GM12878 (cell line): ENCODE measurements at regions not wholly inside any gene's neighbourhood (a gene's known extent, or its start where the extent isn't known, plus 50 kb on each side); places are given as distances from the start of the nearest gene placed in this dataset.
A peak's percentile ranks its signal among the peaks of the same experiment; 100 is the strongest.

Experiments used
- ATAC-seq: fragments of 200-7000 bp; cut with Tn5 transposase; 3 replicates; pipeline ENCODE4 v1.9.1; 2020; ENCODE audit warnings: mild to moderate bottlenecking, moderate library complexity
- BruUV-seq: library from RNA; stranded (reverse); fragments of 400-500 nt; replicated peaks from 2 replicates; lab custom pipeline; 2021; lab: Mats Ljungman, UMichigan
- CTCF ChIA-PET: fragments of 300-600 bp; sonication (Branson Sonifier 250); formaldehyde crosslinking; extraction: SDS; loops from one replicate; lab custom pipeline; 2021; ENCODE audit warnings: inconsistent platforms; lab: Yijun Ruan, JAX
- POLR2A ChIA-PET: fragments of 350-600 bp; formaldehyde crosslinking; extraction: SDS; loops from one replicate; lab custom pipeline; 2021; ENCODE audit warnings: inconsistent platforms; lab: Charles Lee
- RAD21 ChIA-PET: fragments of 300-600 bp; sonication (Branson Sonifier 250); formaldehyde crosslinking; loops from one replicate; lab custom pipeline; 2023; ENCODE audit warnings: antibody characterized with exemption; ENCODE audit not compliant: unreplicated experiment; lab: Charles Lee
- SMC1A ChIA-PET: fragments of 300-600 bp; sonication (Branson Sonifier 250); formaldehyde crosslinking; loops from one replicate; lab custom pipeline; 2023; ENCODE audit not compliant: unreplicated experiment, uncharacterized antibody; lab: Charles Lee
- DNase-seq: peaks from one replicate; pipeline ENCODE4 v3.0.0-alpha.2; 2011; ENCODE audit warnings: low read depth, low spot score
- FAIRE-seq: peaks from 3 replicates; lab custom pipeline; 2011; peaks lifted over from hg19 to GRCh38; lab: Jason Lieb, UNC
- H2AFZ ChIP-seq: 2 replicates; pipeline ENCODE4 v1.6.0; 2011; ENCODE audit warnings: low read depth, low read length, control low read depth; ENCODE audit not compliant: control insufficient read depth
- H3K27ac ChIP-seq: 2 replicates; pipeline ENCODE4 v1.5.1; 2011; ENCODE audit warnings: control low read depth; ENCODE audit not compliant: control insufficient read depth, insufficient read depth
- H3K27me3 ChIP-seq, 2 experiments: replicated peaks in 1 of 2; 2 replicates each; pipeline versions ENCODE4 v1.6.0 to v1.6.1; 2011; ENCODE audit warnings: low read length in 1 of 2; ENCODE audit not compliant: control insufficient read depth in 2 of 2, insufficient read depth in 2 of 2
- H3K36me3 ChIP-seq, 2 experiments: 2 replicates each; pipeline ENCODE4 v1.5.1; 2011; ENCODE audit warnings: low read length in 1 of 2; ENCODE audit not compliant: control insufficient read depth in 2 of 2, insufficient read depth in 2 of 2
- H3K4me1 ChIP-seq: 2 replicates; pipeline ENCODE4 v1.6.1; 2011; ENCODE audit warnings: mild to moderate bottlenecking, low read length, moderate library complexity, mixed read lengths; ENCODE audit not compliant: control insufficient read depth, insufficient read depth
- H3K4me2 ChIP-seq: 2 replicates; pipeline ENCODE4 v1.6.0; 2011; ENCODE audit warnings: control low read depth; ENCODE audit not compliant: control insufficient read depth, insufficient read depth
- H3K4me3 ChIP-seq: fragments of 200-600 bp; sonication (generic); 2 replicates; pipeline ENCODE4 v1.5.1; 2016
- H3K79me2 ChIP-seq: 2 replicates; pipeline ENCODE4 v1.6.0; 2011; ENCODE audit warnings: low read length; ENCODE audit not compliant: control insufficient read depth, insufficient read depth
- H3K9ac ChIP-seq: 2 replicates; pipeline ENCODE4 v1.8.0; 2011; ENCODE audit warnings: low read length, control low read depth, mixed read lengths; ENCODE audit not compliant: control insufficient read depth, insufficient read depth
- H3K9me3 ChIP-seq: replicated peaks from 3 replicates; pipeline ENCODE4 v1.5.1; 2011; ENCODE audit warnings: mild to moderate bottlenecking, low read length; ENCODE audit not compliant: control insufficient read depth, insufficient read depth
- H4K20me1 ChIP-seq: 2 replicates; pipeline ENCODE4 v1.6.0; 2011; ENCODE audit not compliant: control insufficient read depth, insufficient read depth
- CBX5 ChIP-seq: sonication (generic); IDR thresholded peaks from 2 replicates; pipeline ENCODE4 v1.6.1; 2016; ENCODE audit warnings: low read depth, moderate library complexity, mild to moderate bottlenecking, inconsistent platforms
- JUNB ChIP-seq: IDR thresholded peaks from 2 replicates; pipeline ENCODE4 v1.6.1; 2016; ENCODE audit warnings: antibody characterized with exemption, mild to moderate bottlenecking
- NBN ChIP-seq: fragments of 450-650 bp; IDR thresholded peaks from 2 replicates; pipeline ENCODE4 v1.6.1; 2016
- NFYA ChIP-seq: IDR thresholded peaks from 2 replicates; pipeline ENCODE4 v1.6.1; 2011; ENCODE audit warnings: low read depth, mild to moderate bottlenecking, low read length, improper control_type of control experiment, borderline replicate concordance
- RBBP5 ChIP-seq: fragments of 200-600 bp; sonication (generic); conservative IDR thresholded peaks from 2 replicates; pipeline ENCODE4 v1.6.1; 2016
- TAF1 ChIP-seq: IDR thresholded peaks from 2 replicates; pipeline ENCODE4 v1.6.1; 2011; ENCODE audit warnings: mild to moderate bottlenecking, low read depth, low read length, borderline replicate concordance
- ZSCAN29 ChIP-seq: fragments of 450-650 bp; IDR thresholded peaks from 2 replicates; pipeline ENCODE4 v1.6.1; 2017; ENCODE audit warnings: mild to moderate bottlenecking, moderate library complexity
- WGBS: methylation state at CpG from one replicate; pipeline ENCODE4 v1.1.6; 2016; ENCODE audit warnings: low lambda C conversion rate; ENCODE audit not compliant: insufficient replicate concordance, insufficient coverage; ENCODE audit errors: missing lambda C conversion rate; 5-methylcytosine and 5-hydroxymethylcytosine counted together
- in situ Hi-C: fragments of 300-500 bp; cut with MboI; formaldehyde crosslinking; loops from 9 replicates; pipeline ENCODE4 v1.14.3; 2018; ENCODE audit warnings: mixed read lengths
- intact Hi-C: fragments of 100-400 bp; cut with micrococcal nuclease; formaldehyde crosslinking; loops from one replicate; pipeline ENCODE4 v1.14.2; 2022; ENCODE audit not compliant: unreplicated experiment
- TF ChIP-seq, protein P1 (sequence below): fragments of 450-650 bp; IDR thresholded peaks from 2 replicates; pipeline ENCODE4 v1.6.1; 2016; ENCODE audit warnings: mild to moderate bottlenecking
- TF ChIP-seq, protein P2 (sequence below): IDR thresholded peaks from 2 replicates; pipeline ENCODE4 v1.6.1; 2011; ENCODE audit warnings: borderline replicate concordance, low read depth, mild to moderate bottlenecking, moderate library complexity, low read length; ENCODE audit not compliant: insufficient read depth, poor library complexity, severe bottlenecking
- TF ChIP-seq, protein P3 (sequence below): fragments of 450-650 bp; IDR thresholded peaks from 2 replicates; pipeline ENCODE4 v1.6.1; 2017; ENCODE audit warnings: low read depth, mild to moderate bottlenecking, moderate library complexity

DNA sequence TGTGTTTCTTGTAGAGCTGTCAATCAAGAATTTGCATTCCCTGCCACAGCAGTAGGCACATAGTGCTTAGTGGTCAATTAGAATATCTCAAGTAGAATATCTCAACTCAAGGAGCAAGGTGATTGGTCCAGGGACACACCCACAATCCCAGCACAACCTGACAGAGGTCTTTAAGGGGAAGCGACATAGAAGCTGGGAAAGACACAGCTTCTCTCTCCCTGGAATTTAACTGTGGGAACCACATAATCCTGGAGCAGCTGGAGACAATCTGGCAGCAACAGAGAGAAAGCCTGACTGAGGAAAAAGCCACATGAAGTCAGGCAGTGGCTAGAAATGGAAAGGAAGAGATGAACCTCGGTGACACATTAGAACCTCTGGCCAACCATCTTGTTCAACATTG, 85.7 kb upstream of the LMO3 start:
- BruUV-seq = no TSS peak
- Histone ChIP-seq H3K27me3 (no peaks in the 10 kb centered on the region), H4K20me1 (no peaks in the 10 kb centered on the region), H3K4me2 (no peak overlapping the region), H3K4me1 (no peaks in the 10 kb centered on the region), H3K36me3 (no peaks in the 10 kb centered on the region), H3K9ac (no peak overlapping the region), H3K4me3 (no peak overlapping the region), H2AFZ (no peak overlapping the region), H3K79me2 (no peaks in the 10 kb centered on the region), H3K9me3 (no peaks in the 10 kb centered on the region)
- POLR2A ChIA-PET = no interaction called here
- SMC1A ChIA-PET = interaction anchor here (0.7 to 1.3 kb wide), 5 partner anchors 22 to 92 kb away, joined by 3 to 5 read pairs (median 4); partner anchors contain the start of gene LMO3
- FAIRE-seq (no peak), ATAC-seq (no peak), DNase-seq (no peak)
- CTCF ChIA-PET = interaction anchor here (1.2 to 1.4 kb wide), 3 partner anchors 44 to 248 kb away, joined by 3 read pairs; no protein-coding TSS in a partner anchor
- WGBS = 19% methylated on average over 2 of the region's 2 CpGs
- intact Hi-C loops = loop anchor here (2.0 kb wide), 1 partner anchor 21 kb away; no protein-coding TSS in a partner anchor
- in situ Hi-C loops = no loop called here
- TF ChIP-seq RBBP5 (no peak), NFYA (no peak), NBN (no peak)
- TF ChIP-seq, protein P1, sequence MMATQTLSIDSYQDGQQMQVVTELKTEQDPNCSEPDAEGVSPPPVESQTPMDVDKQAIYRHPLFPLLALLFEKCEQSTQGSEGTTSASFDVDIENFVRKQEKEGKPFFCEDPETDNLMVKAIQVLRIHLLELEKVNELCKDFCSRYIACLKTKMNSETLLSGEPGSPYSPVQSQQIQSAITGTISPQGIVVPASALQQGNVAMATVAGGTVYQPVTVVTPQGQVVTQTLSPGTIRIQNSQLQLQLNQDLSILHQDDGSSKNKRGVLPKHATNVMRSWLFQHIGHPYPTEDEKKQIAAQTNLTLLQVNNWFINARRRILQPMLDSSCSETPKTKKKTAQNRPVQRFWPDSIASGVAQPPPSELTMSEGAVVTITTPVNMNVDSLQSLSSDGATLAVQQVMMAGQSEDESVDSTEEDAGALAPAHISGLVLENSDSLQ = 0 out of 2 replicates have a peak, but pooled peaks have one; percentile 32
- TF ChIP-seq, all 136 proteins: peak for 1
- RAD21 ChIA-PET = no interaction called here
- H3K27ac ChIP-seq = no peak overlapping the region

DNA sequence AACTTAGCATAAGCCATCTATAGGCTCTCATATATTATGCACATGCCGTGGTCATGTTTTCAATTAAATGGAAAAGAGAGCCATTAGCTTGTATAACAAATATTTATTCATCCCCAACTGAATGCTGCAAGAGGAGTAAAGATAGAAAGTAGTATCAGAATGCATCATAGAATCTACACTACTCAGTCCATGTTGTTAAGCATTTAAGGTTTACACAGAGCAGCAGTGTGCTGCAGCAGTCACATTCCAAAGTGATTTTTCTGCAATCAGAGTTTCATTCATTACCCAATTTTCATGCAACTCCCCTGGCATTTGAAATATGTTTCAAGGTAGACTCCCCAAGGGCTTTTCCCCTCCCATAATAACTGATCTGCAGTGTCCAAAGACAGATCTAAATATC, 82.2 kb upstream of the LMO3 start:
- Histone ChIP-seq H3K79me2 (no peaks in the 10 kb centered on the region), H2AFZ (no peak overlapping the region), H3K27me3 (no peaks in the 10 kb centered on the region), H3K36me3 (no peaks in the 10 kb centered on the region), H3K9ac (no peak overlapping the region), H4K20me1 (no peaks in the 10 kb centered on the region), H3K4me3 (no peak overlapping the region), H3K27ac (no peak overlapping the region), H3K9me3 (no peaks in the 10 kb centered on the region), H3K4me2 (no peak overlapping the region), H3K4me1 (no peaks in the 10 kb centered on the region)
- ChIA-PET SMC1A (no interaction called here), RAD21 (no interaction called here), POLR2A (no interaction called here), CTCF (no interaction called here)
- no peak for ATAC-seq
- intact Hi-C loops (loop anchor here (5.0 kb wide), 1 partner anchor 76 kb away; no protein-coding TSS in a partner anchor), in situ Hi-C loops (no loop called here)
- no TSS peak for BruUV-seq
- 0% methylated on average over 1 of the region's 1 CpG for WGBS
- no peak for DNase-seq
- TF ChIP-seq, protein P2, sequence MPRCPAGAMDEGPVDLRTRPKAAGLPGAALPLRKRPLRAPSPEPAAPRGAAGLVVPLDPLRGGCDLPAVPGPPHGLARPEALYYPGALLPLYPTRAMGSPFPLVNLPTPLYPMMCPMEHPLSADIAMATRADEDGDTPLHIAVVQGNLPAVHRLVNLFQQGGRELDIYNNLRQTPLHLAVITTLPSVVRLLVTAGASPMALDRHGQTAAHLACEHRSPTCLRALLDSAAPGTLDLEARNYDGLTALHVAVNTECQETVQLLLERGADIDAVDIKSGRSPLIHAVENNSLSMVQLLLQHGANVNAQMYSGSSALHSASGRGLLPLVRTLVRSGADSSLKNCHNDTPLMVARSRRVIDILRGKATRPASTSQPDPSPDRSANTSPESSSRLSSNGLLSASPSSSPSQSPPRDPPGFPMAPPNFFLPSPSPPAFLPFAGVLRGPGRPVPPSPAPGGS = no peak
- TF ChIP-seq TAF1 (no peak), JUNB (no peak), RBBP5 (no peak), CBX5 (no peak), ZSCAN29 (no peak)
- TF ChIP-seq, protein P3, sequence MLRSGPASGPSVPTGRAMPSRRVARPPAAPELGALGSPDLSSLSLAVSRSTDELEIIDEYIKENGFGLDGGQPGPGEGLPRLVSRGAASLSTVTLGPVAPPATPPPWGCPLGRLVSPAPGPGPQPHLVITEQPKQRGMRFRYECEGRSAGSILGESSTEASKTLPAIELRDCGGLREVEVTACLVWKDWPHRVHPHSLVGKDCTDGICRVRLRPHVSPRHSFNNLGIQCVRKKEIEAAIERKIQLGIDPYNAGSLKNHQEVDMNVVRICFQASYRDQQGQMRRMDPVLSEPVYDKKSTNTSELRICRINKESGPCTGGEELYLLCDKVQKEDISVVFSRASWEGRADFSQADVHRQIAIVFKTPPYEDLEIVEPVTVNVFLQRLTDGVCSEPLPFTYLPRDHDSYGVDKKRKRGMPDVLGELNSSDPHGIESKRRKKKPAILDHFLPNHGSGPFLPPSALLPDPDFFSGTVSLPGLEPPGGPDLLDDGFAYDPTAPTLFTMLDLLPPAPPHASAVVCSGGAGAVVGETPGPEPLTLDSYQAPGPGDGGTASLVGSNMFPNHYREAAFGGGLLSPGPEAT = no peak
- no peak for FAIRE-seq
